ENCODE measurements at regions not wholly inside any gene's neighbourhood (a gene's known extent, or its start where the extent isn't known, plus 50 kb on each side); places are given as distances from the start of the nearest gene placed in this dataset.

- Mint-ChIP-seq H3K27ac (no peak overlapping the region), H3K4me3 (no peak overlapping the region), H3K4me1 (no peaks in the 10 kb centered on the region), H3K9me3 (peaks cover 10% of the 10 kb centered on the region), H3K27me3 (peaks cover 3% of the 10 kb centered on the region), H3K36me3 (ENCODE audit: low read depth) (no peaks in the 10 kb centered on the region)
- intact Hi-C loops (cut with micrococcal nuclease): no loop called here
- ATAC-seq (ENCODE audit: low read depth): no peak
- POLR2A ChIA-PET: no interaction called here
- no peak for TF ChIP-seq CTCF (IDR thresholded peaks at IDR 0.05)
- CTCF ChIA-PET: no interaction called here
- no peak for DNase-seq
These were observed 226.9 kb downstream of the TTLL2 start for GRCh38 chr6:167551628-167552257.

GRCh38 chr6:167552258-167552630 is 227.4 kb downstream of the TTLL2 start:
- CTCF ChIA-PET: no interaction called here
- ATAC-seq (ENCODE audit: low read depth): no peak
- no peak for DNase-seq
- Mint-ChIP-seq H3K27me3 (peaks cover 3% of the 10 kb centered on the region), H3K4me3 (no peak overlapping the region), H3K36me3 (ENCODE audit: low read depth) (no peaks in the 10 kb centered on the region), H3K4me1 (no peaks in the 10 kb centered on the region), H3K9me3 (peaks cover 10% of the 10 kb centered on the region), H3K27ac (no peak overlapping the region)
- POLR2A ChIA-PET: no interaction called here
- TF ChIP-seq CTCF (IDR thresholded peaks at IDR 0.05): no peak
- intact Hi-C loops (cut with micrococcal nuclease): no loop called here

GRCh38 chr6:167552961-167553735 is 228.3 kb downstream of the TTLL2 start:
- intact Hi-C loops (cut with micrococcal nuclease): no loop called here
- ChIA-PET POLR2A (no interaction called here), CTCF (no interaction called here)
- TF ChIP-seq CTCF (IDR thresholded peaks at IDR 0.05): no peak
- Mint-ChIP-seq H3K27ac (no peak overlapping the region), H3K27me3 (peaks cover 3% of the 10 kb centered on the region), H3K9me3 (peaks cover 10% of the 10 kb centered on the region), H3K4me3 (no peak overlapping the region), H3K4me1 (no peaks in the 10 kb centered on the region), H3K36me3 (ENCODE audit: low read depth) (no peaks in the 10 kb centered on the region)
- DNase-seq: no peak
- no peak for ATAC-seq (ENCODE audit: low read depth)

- Mint-ChIP-seq H3K27me3 (peaks cover 3% of the 10 kb centered on the region), H3K27ac (no peak overlapping the region), H3K4me1 (no peaks in the 10 kb centered on the region), H3K36me3 (ENCODE audit: low read depth) (no peaks in the 10 kb centered on the region), H3K4me3 (no peak overlapping the region), H3K9me3 (peaks cover 10% of the 10 kb centered on the region)
- TF ChIP-seq CTCF (IDR thresholded peaks at IDR 0.05): no peak
- CTCF ChIA-PET: no interaction called here
- no peak for ATAC-seq (ENCODE audit: low read depth)
- DNase-seq: no peak
- POLR2A ChIA-PET: no interaction called here
- intact Hi-C loops (cut with micrococcal nuclease): no loop called here
These were observed 228.8 kb downstream of the TTLL2 start for GRCh38 chr6:167553736-167554119.

- Mint-ChIP-seq H3K27ac (no peak overlapping the region), H3K4me3 (no peak overlapping the region), H3K36me3 (ENCODE audit: low read depth) (no peaks in the 10 kb centered on the region), H3K4me1 (no peaks in the 10 kb centered on the region), H3K27me3 (peaks cover 3% of the 10 kb centered on the region), H3K9me3 (peaks cover 10% of the 10 kb centered on the region)
- intact Hi-C loops (cut with micrococcal nuclease): no loop called here
- ChIA-PET POLR2A (no interaction called here), CTCF (no interaction called here)
- TF ChIP-seq CTCF (IDR thresholded peaks at IDR 0.05): no peak
- ATAC-seq (ENCODE audit: low read depth): no peak
- no peak for DNase-seq
These were observed 230.0 kb downstream of the TTLL2 start for GRCh38 chr6:167554854-167555253.

Measured in activated B cell treated with CpG ODN at 0.5 μM for 24 hours (primary cell).